GM18858 (cell line): ENCODE measurements at regions not wholly inside any gene's neighbourhood (a gene's known extent, or its start where the extent isn't known, plus 50 kb on each side); places are given as distances from the start of the nearest gene placed in this dataset.

Experiments
- ATAC-seq: cut with Tn5 transposase; IDR thresholded peaks from one replicate; pipeline ENCODE4 v1.9.1; 2021; ENCODE audit not compliant: unreplicated experiment

DNA sequence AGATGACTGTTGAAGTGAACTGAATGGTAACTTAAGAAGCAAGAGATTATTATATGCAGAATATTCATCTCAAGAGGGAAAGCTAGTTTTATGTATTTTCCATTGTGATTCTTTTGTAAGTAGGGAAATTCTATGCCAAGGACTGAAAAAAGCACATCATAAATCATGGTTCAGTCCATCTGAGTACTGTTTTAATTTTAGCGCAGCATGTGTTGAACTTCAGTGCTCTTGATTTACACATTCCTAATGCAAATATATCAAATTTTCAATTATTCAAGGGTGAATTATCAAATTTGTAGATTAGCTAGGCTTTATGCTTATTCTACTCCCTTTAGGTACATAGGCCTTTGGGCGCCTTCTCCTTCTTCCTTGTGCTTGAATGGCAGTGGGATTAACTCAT is 50.3 kb upstream of the TCF12 start:
- ATAC-seq: no peak

- no peak for ATAC-seq
Measured at GRCh38 chr15:56866803-56867202, 51.6 kb upstream of the TCF12 start.

GRCh38 chr15:56857828-56858227 is 60.6 kb upstream of the TCF12 start:
- no peak for ATAC-seq

DNA sequence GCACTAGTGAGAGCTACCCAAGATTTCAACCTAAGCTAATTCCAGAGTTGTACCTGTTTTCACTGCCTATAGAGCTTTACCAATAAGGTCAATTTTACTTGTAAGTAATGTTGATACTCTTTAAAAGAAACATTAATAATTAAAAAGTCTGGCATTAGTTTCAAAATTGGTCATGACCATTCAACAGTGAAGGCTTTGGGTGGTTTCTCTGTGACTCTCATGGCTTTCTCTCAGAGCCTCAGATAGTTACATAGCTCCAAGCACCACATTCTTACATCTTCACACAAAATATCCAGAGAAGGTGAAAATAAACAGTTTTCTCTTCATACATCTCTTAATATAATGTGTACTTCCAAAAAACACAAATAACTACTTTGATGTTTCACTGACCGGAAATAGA is 61.5 kb upstream of the TCF12 start:
- no peak for ATAC-seq

DNA sequence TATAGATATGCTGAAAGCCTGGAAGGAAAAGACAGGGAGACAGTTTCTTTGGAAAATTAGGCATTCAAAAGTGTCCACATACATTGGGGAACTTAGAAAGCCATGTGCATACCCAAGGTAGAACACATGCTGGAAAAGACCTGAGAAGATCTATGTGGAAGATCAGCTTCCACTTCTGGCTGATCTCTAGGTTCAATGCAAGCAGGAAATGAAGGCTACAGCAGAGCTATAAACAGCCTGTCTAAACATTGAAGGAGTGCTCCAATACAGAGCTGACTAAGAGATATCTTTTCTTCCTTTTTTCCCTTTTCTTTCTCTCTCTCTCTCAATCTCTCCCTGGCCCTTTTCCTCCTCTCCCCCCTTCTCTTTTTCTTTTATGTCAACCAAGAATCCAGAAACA is 73.6 kb upstream of the TCF12 start:
- ATAC-seq: no peak

DNA sequence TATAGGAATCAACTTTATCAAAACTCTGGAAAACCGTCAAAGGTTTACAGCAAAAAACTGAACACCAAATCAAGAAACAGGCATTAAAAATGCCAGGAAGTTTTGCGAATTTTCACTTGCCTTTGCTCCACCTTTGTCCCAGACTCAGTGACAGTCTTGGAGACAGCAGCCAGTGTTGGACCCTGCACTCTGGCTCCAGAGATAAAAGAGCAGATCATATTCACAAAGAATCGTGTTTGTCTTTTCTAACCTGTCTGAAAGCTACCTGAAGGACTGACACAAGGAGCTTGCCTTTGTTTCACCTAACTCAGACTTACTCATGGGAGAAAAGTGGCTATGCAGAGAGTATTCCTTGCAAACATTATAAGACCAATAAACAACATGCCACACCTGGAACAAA is 74.0 kb upstream of the TCF12 start:
- ATAC-seq: no peak

GRCh38 chr15:56839641-56840040 is 78.8 kb upstream of the TCF12 start:
- no peak for ATAC-seq

DNA sequence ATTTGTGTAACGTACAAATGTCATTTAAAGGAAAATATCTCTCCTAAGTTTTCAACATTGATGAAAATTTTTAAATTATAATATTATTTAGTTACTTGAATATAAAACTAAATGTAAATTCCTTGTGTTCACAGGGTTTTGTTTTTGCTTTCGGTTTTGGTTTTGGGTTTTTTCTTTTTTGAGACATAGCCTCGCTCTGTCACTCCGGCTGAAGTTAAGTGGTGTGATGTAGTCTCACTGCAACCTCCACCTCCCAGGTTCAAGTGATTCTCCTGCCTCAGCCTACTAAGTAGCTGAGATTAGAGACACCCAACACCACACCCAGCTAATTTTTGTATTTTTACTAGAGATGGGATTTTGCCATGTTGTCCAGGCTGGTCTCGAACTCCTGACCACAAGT is 79.3 kb upstream of the TCF12 start:
- ATAC-seq: no peak

DNA sequence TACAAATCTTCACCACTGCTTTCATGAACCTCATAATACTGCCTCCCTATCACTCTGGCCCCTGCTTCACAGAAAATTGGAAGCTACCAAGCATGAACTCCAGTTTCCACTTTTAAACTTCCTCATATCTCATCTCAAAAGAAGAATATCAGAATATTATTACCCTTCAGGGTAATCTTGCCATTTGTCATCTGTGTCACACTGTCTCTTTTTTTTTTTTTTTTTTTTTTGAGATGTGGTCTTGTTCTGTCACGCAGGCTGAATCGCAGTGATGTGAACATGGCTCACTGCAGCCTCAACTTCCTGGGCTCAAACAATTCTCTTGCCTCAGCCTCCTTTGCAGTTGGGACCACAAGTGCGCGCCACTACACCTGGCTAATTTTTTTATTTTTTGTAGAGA is 80.4 kb upstream of the TCF12 start:
- ATAC-seq: no peak

GRCh38 chr15:56837273-56837672 is 81.2 kb upstream of the TCF12 start:
- ATAC-seq: no peak

DNA sequence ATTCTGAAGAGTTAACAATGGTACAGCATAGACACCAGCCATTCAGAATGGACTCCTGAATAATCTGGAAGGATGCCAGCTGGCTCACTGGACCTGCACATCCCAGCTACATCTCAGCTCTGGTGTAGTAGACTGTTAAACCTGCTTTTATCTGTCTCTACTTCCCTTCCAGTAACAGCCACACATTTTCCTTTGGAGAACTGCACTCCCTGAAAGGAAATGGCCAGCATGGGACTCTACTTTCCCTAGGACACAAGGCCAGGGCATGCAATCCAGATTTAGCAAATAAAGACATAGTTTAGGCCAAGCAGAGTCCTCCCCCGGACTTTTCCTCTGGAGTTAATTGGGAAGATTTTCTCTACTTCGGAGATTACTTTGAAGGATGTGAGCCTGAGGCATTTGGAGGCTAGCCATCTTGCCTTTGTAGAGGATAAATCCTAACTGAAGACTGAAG is 82.7 kb upstream of the TCF12 start:
- ATAC-seq: no peak

- ATAC-seq: no peak
Measured at GRCh38 chr15:56832125-56832524, 86.3 kb upstream of the TCF12 start.

DNA sequence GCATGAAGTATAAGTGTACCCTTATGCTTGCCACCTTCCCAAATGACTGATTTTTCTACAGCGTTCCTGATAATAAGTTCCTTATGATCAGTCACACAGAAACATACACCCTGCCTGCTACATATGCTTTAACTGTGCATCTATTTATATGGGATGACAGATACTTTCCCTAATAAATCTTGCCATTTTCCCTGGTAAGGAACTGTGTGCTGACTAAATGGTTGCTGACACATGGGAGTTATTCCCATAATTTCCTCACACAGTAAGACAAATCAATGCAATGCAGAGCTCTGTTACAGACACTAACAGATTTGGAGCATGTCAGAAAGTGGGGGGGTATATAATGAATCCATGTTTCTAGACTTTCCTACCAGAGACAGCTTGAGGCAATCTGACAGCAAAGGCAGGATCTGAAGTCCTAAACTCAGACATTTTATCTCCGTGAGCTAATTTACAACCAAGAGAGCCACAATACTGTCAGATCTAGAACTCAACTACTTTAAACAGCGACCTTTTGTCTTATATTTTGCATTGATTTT is 86.9 kb upstream of the TCF12 start:
- no peak for ATAC-seq

- ATAC-seq: no peak
Measured at GRCh38 chr15:56824175-56824574, 90.9 kb upstream of the ZNF280D start.

DNA sequence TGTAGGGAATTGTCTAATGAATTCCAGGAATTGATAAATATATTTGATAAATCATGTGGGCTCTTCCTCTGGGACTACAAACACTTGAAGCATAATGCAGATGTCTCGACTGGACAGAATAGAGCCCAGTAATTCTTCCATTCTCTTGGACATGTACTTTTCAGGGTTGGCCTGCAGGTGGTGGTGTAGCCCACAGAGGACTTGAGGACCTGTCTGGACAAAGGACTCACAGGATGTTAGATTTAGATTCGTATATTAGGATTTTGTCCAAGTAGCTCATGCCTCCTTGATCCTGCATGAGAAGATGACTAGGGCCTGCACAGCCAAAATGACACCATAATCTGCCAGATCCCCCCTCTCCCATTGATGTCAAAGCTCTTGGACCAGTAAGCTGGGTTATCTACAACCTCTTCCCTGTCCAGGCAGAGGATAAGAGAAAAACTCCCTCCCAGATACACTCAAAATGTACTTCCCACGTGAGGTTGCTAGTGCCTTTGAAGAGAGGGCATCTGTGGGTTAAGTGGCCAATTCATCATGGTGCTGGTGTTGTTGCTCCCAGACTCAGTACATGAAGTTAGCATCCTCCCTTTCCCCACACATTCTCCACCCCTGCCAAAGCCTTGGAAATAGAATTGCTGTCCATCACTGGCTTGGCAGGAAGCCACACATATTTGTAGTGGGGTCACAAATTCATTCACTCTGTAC is 88.6 kb upstream of the ZNF280D start:
- ATAC-seq: peak; percentile 73

DNA sequence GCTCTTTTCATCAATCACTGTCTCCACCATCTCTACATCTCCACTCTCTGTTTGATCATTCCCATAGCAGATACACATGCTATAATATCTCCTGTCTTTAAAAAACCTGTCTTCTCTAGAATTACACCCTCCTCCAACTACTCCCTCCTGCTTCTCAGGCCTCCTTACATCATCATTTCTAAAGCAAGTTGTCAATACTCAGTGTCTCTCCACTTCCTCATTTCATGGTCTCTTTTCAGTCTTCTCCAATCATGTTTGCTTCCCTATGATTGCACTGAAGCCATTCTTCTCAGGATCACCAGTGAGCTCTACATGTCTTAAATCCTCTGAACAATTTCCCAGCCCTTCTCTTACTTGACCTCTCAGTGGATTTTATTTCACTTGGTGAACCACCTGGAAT is 87.0 kb upstream of the ZNF280D start:
- no peak for ATAC-seq

GRCh38 chr15:56817321-56818080 is 84.2 kb upstream of the ZNF280D start:
- ATAC-seq: no peak

- no peak for ATAC-seq
Measured at GRCh38 chr15:56816781-56817180, 83.5 kb upstream of the ZNF280D start.

DNA sequence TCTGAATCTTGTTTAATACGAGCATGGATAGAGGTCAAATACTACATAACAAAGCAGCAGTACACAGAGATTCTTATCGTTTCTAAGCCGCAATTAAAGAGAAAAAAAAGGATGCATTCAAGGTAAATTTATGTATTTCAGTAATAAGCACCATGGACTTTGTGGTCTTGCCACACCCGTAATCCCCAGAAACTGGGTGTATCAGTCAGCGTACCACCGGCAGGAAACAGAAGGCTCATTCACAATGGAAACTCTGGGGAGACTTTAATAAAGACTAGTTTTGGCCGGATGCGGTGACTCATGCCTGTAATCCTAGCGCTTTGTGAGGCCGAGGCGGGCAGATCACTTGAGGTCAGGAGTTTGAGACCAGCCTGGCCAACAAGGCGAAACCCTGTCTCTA is 81.9 kb upstream of the ZNF280D start:
- no peak for ATAC-seq

DNA sequence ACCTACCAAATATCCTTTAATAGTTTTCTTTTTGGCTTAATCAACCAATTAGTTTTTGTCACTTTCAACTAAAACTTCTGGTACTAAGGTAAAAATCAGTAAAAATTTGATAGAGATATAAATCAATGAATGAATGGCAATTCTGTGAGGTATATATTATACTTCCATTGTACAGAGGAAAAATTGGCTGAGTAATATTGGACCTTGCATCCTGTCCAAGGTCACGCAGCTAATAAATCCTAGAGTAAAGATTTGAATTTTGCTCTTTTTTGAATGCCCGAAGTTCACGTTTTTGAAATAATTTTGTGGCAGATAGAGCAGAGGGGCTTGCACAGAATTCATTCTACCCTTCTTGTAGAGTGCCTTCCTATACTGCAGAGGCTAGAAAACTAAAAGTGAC is 81.1 kb upstream of the ZNF280D start:
- ATAC-seq: no peak

- no peak for ATAC-seq
Measured at GRCh38 chr15:56813995-56814394, 80.7 kb upstream of the ZNF280D start.

DNA sequence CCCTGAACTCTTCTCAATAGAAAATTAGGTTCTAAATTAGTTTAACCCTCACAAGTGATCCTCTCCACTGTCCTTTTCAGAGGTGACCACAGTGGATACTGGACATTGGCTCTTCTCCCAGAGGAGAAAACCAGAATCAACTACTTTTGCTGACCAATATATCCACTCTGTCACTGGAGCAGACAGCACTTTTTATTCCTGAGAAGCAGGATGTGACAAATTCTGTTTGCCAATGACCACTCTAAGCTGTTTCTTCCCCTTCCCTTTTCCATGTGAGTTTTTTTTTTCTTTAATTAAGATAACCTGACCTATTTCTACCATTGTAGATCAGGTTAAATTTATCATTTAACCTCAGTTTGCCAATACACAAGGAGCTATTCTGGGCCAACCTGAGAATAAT is 79.7 kb upstream of the ZNF280D start:
- no peak for ATAC-seq
